HEK293 (cell line): ENCODE measurements at regions not wholly inside any gene's neighbourhood (a gene's known extent, or its start where the extent isn't known, plus 50 kb on each side); places are given as distances from the start of the nearest gene placed in this dataset.

Experiments used
- CTCF ChIP-seq: fragments of 450-650 bp; formaldehyde crosslinking; IDR thresholded peaks from 2 replicates; pipeline ENCODE4 v1.5.1; 2016; ENCODE audit warnings: missing biosample characterization, missing genetic modification characterization
- HOXC10 ChIP-seq: sonication (generic); formaldehyde crosslinking; IDR thresholded peaks from 2 replicates; pipeline ENCODE4 v1.8.1; 2023; ENCODE audit warnings: mild to moderate bottlenecking, missing genetic modification reagents

DNA sequence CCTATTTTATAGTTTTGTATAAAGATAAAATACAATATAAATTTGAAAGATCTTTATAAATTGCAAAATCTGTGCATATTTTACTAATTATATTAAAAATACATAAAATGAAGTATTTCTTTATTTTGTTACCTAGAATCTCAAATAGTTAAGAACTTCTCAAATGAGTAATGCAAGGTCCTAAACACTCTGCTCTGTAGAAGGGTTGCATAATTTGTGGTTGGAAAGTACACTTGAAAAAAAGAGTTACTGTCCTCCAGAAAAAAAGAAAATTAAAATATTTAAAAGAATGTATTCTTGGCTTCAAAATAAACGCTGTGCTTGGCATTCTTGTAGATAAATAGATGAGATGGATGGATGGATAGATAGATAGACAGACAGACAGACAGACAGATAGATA is 428.8 kb upstream of the CDH6 start:
- TF ChIP-seq HOXC10 (CRISPR knock-in tag): no peak
- TF ChIP-seq CTCF: no peak
